Spinal cord (tissue), 10 donors: ENCODE measurements at regions not wholly inside any gene's neighbourhood (a gene's known extent, or its start where the extent isn't known, plus 50 kb on each side); places are given as distances from the start of the nearest gene placed in this dataset. TPM values are rescaled to one million over a fixed set of nuclear protein-coding genes. Genes with fewer than 3 reads are reported as not detected.

ENCODE experiments used
- DNase-seq, 6 donors: peaks; one replicate each; pipeline versions ENCODE4 v3.0.0 to v3.0.0-alpha.2; 2013 to 2015; ENCODE audit warnings: low spot score in 6 of 6, low read depth in 4 of 6
- H3K27ac ChIP-seq: one replicate; pipeline ENCODE4 v1.5.1; 2013; ENCODE audit warnings: low read depth, low read length, control low read depth
- H3K27me3 ChIP-seq: one replicate; pipeline ENCODE4 v1.6.1; 2013; ENCODE audit warnings: low read length; ENCODE audit not compliant: control insufficient read depth, insufficient read depth
- H3K36me3 ChIP-seq: one replicate; pipeline ENCODE4 v1.6.1; 2013; ENCODE audit warnings: low read length; ENCODE audit not compliant: control insufficient read depth, insufficient read depth
- H3K4me1 ChIP-seq: one replicate; pipeline ENCODE4 v1.6.1; 2013; ENCODE audit warnings: low read length; ENCODE audit not compliant: control insufficient read depth, insufficient read depth
- H3K4me3 ChIP-seq: one replicate; pipeline ENCODE4 v1.5.1; 2013; ENCODE audit warnings: low read depth, low read length, control low read depth
- H3K9me3 ChIP-seq: one replicate; pipeline ENCODE4 v1.6.1; 2013; ENCODE audit warnings: low read length; ENCODE audit not compliant: control insufficient read depth, insufficient read depth
- WGBS: methylation state at CpG from one replicate; pipeline ENCODE4 v1.1.5; 2013; ENCODE audit warnings: missing lambda C conversion rate; ENCODE audit not compliant: insufficient coverage; 5-methylcytosine and 5-hydroxymethylcytosine counted together
- small RNA-seq: library from RNA; depleted of rRNA; stranded (forward); fragments of <200 nt; gene quantifications from one replicate; pipeline ENCODE3, GENCODE V24; 2014; ENCODE audit warnings: low replicate concordance
- donor health status: healthy.

GRCh38 chr15:96268442-96269204 lies 61.9 kb upstream of the NR2F2 start:
- Histone ChIP-seq H3K4me1 (no peaks in the 10 kb centered on the region), H3K27me3 (no peaks in the 10 kb centered on the region), H3K36me3 (no peaks in the 10 kb centered on the region), H3K4me3 (no peak overlapping the region), H3K27ac (no peak overlapping the region), H3K9me3 (no peaks in the 10 kb centered on the region)
- 42% methylated on average over 7 of the region's 14 CpGs for WGBS
- peak in 2 of 6 donors; percentile 34 to 52 for DNase-seq

- H3K27me3 ChIP-seq, result no peaks in the 10 kb centered on the region
- H3K27ac ChIP-seq, result no peak overlapping the region
- 100% methylated on average over 2 of the region's 6 CpGs for WGBS
- no peaks in the 10 kb centered on the region for H3K4me1 ChIP-seq
- no peak for DNase-seq
- no peak overlapping the region for H3K4me3 ChIP-seq
- H3K9me3 ChIP-seq, result no peaks in the 10 kb centered on the region
- H3K36me3 ChIP-seq, result no peaks in the 10 kb centered on the region
These were observed 59.8 kb upstream of the NR2F2 start for GRCh38 chr15:96270581-96271172.

- no peak for DNase-seq
- no peaks in the 10 kb centered on the region for H3K36me3 ChIP-seq
- no peak overlapping the region for H3K4me3 ChIP-seq
- H3K4me1 ChIP-seq, result no peaks in the 10 kb centered on the region
- WGBS, result no CpG with 5 or more reads among the region's 1 CpG
- no peaks in the 10 kb centered on the region for H3K9me3 ChIP-seq
- no peaks in the 10 kb centered on the region for H3K27me3 ChIP-seq
- H3K27ac ChIP-seq, result no peak overlapping the region
These were observed 58.1 kb upstream of the NR2F2 start for GRCh38 chr15:96272427-96272826.

GRCh38 chr15:96273317-96274086 lies 57.0 kb upstream of the NR2F2 start:
- no peak for DNase-seq
- Histone ChIP-seq H3K4me1 (no peaks in the 10 kb centered on the region), H3K27ac (no peak overlapping the region), H3K9me3 (no peaks in the 10 kb centered on the region), H3K27me3 (no peaks in the 10 kb centered on the region), H3K4me3 (no peak overlapping the region), H3K36me3 (no peaks in the 10 kb centered on the region)
- WGBS, result 92% methylated on average over 11 of the region's 15 CpGs

- DNase-seq, result no peak
- Histone ChIP-seq H3K9me3 (no peaks in the 10 kb centered on the region), H3K27ac (no peak overlapping the region)
These were observed 56.4 kb upstream of the NR2F2 start for GRCh38 chr15:96274087-96274440.

GRCh38 chr15:96274698-96275097 lies 55.8 kb upstream of the NR2F2 start:
- 100% methylated on average over 1 of the region's 2 CpGs for WGBS
- Histone ChIP-seq H3K27ac (no peak overlapping the region), H3K36me3 (no peaks in the 10 kb centered on the region), H3K27me3 (no peaks in the 10 kb centered on the region), H3K4me1 (no peaks in the 10 kb centered on the region), H3K4me3 (no peak overlapping the region), H3K9me3 (no peaks in the 10 kb centered on the region)
- no peak for DNase-seq

More at GRCh38 chr15:96274087-96274440, 56.4 kb upstream of the NR2F2 start:
- H3K4me1 ChIP-seq, result no peaks in the 10 kb centered on the region
- no CpG with 5 or more reads among the region's 7 CpGs for WGBS
- no peaks in the 10 kb centered on the region for H3K27me3 ChIP-seq
- no peaks in the 10 kb centered on the region for H3K36me3 ChIP-seq
- H3K4me3 ChIP-seq, result no peak overlapping the region

- no peaks in the 10 kb centered on the region for H3K36me3 ChIP-seq
- no peaks in the 10 kb centered on the region for H3K4me1 ChIP-seq
- H3K4me3 ChIP-seq, result no peak overlapping the region
- no peaks in the 10 kb centered on the region for H3K27me3 ChIP-seq
- H3K27ac ChIP-seq, result no peak overlapping the region
- no CpG with 5 or more reads among the region's 4 CpGs for WGBS
- no peaks in the 10 kb centered on the region for H3K9me3 ChIP-seq
- DNase-seq, result no peak
These were observed 53.9 kb upstream of the NR2F2 start for GRCh38 chr15:96276438-96277210.

Small RNA genes in the stretch of these regions (small RNA-seq; reads per million reads assigned to genes)
- not detected for gene AC012409.4
- 0.30 reads per million, percentile 28 among the genes with 10 or more reads in this experiment for gene RNU2-3P
